ENCODE measurements at regions not wholly inside any gene's neighbourhood (a gene's known extent, or its start where the extent isn't known, plus 50 kb on each side); places are given as distances from the start of the nearest gene placed in this dataset.
"Not testable (repeated sequence)": the region's sequence is repeated elsewhere in the genome, so short reads cannot be mapped to it uniquely, and the experiment has no call there.

GRCh38 chr12:68984796-68985573, 52.0 kb upstream of the CPM start:
- in situ Hi-C loops (cut with HindIII; ENCODE audit: low sequenced_read_pairs) = loop anchor here (5.0 kb wide), 1 partner anchor 62 kb away; no protein-coding TSS in a partner anchor

- in situ Hi-C loops (cut with HindIII; ENCODE audit: low sequenced_read_pairs) = not testable (repeated sequence)
Measured at GRCh38 chr12:68997526-68997925, 64.6 kb upstream of the CPM start.

- in situ Hi-C loops (cut with HindIII; ENCODE audit: low sequenced_read_pairs) = no loop called here
Measured at GRCh38 chr12:68998041-68998440, 65.1 kb upstream of the CPM start.

- in situ Hi-C loops (cut with HindIII; ENCODE audit: low sequenced_read_pairs) = no loop called here
Measured at GRCh38 chr12:69000074-69000473, 67.1 kb upstream of the CPM start.

GRCh38 chr12:69000540-69001243, 67.7 kb upstream of the CPM start:
- in situ Hi-C loops (cut with HindIII; ENCODE audit: low sequenced_read_pairs) = no loop called here

GRCh38 chr12:69001251-69001650, 68.3 kb upstream of the CPM start:
- in situ Hi-C loops (cut with HindIII; ENCODE audit: low sequenced_read_pairs) = no loop called here

- in situ Hi-C loops (cut with HindIII; ENCODE audit: low sequenced_read_pairs) = no loop called here
Measured at GRCh38 chr12:69002969-69003368, 70.0 kb upstream of the CPM start.

- in situ Hi-C loops (cut with HindIII; ENCODE audit: low sequenced_read_pairs) = no loop called here
Measured at GRCh38 chr12:69003991-69004390, 71.0 kb upstream of the CPM start.

GRCh38 chr12:69007101-69007854, 74.3 kb upstream of the CPM start:
- in situ Hi-C loops (cut with HindIII; ENCODE audit: low sequenced_read_pairs) = no loop called here

GRCh38 chr12:69007855-69008351, 74.9 kb upstream of the CPM start:
- in situ Hi-C loops (cut with HindIII; ENCODE audit: low sequenced_read_pairs) = no loop called here

GRCh38 chr12:69008520-69008919, 75.5 kb upstream of the CPM start:
- in situ Hi-C loops (cut with HindIII; ENCODE audit: low sequenced_read_pairs) = no loop called here

- in situ Hi-C loops (cut with HindIII; ENCODE audit: low sequenced_read_pairs) = no loop called here
Measured at GRCh38 chr12:69014047-69014446, 81.1 kb upstream of the CPM start.

GRCh38 chr12:69015017-69015416, 82.0 kb upstream of the CPM start:
- in situ Hi-C loops (cut with HindIII; ENCODE audit: low sequenced_read_pairs) = no loop called here

GRCh38 chr12:69015831-69016230, 82.9 kb upstream of the CPM start:
- in situ Hi-C loops (cut with HindIII; ENCODE audit: low sequenced_read_pairs) = no loop called here

GRCh38 chr12:69019082-69019481, 86.1 kb upstream of the CPM start:
- in situ Hi-C loops (cut with HindIII; ENCODE audit: low sequenced_read_pairs) = no loop called here

GRCh38 chr12:69019910-69020309, 86.9 kb upstream of the CPM start:
- in situ Hi-C loops (cut with HindIII; ENCODE audit: low sequenced_read_pairs) = no loop called here

- in situ Hi-C loops (cut with HindIII; ENCODE audit: low sequenced_read_pairs) = no loop called here
Measured at GRCh38 chr12:69022674-69023073, 89.7 kb upstream of the CPM start.

- in situ Hi-C loops (cut with HindIII; ENCODE audit: low sequenced_read_pairs) = no loop called here
Measured at GRCh38 chr12:69023840-69024239, 90.9 kb upstream of the CPM start.

- in situ Hi-C loops (cut with HindIII; ENCODE audit: low sequenced_read_pairs) = no loop called here
Measured at GRCh38 chr12:69024413-69024812, 91.4 kb upstream of the CPM start.

- in situ Hi-C loops (cut with HindIII; ENCODE audit: low sequenced_read_pairs) = no loop called here
Measured at GRCh38 chr12:69024907-69025306, 91.9 kb upstream of the CPM start.

- in situ Hi-C loops (cut with HindIII; ENCODE audit: low sequenced_read_pairs) = no loop called here
Measured at GRCh38 chr12:69026336-69026735, 93.4 kb upstream of the CPM start.

Measured in endothelial cell of hepatic sinusoid (primary cell).